ENCODE measurements at regions not wholly inside any gene's neighbourhood (a gene's known extent, or its start where the extent isn't known, plus 50 kb on each side); places are given as distances from the start of the nearest gene placed in this dataset.

GRCh38 chrX:758917-759316, 128.3 kb downstream of the SHOX start:
- H3K27ac ChIP-seq = no peak overlapping the region
- H3K4me3 ChIP-seq = no peak overlapping the region
- TF ChIP-seq CTCF (IDR thresholded peaks at IDR 0.05) = no peak
- no peak for TF ChIP-seq POLR2A (IDR thresholded peaks at IDR 0.05)
- intact Hi-C loops (cut with DNase I) = no loop called here
- no peaks in the 10 kb centered on the region for H3K27me3 ChIP-seq
- WGBS, 4 donors = 70 to 80% (median 74%) methylated on average over 6 of the region's 6 CpGs
- no peaks in the 10 kb centered on the region for H3K9me3 ChIP-seq (replicated peaks in 1 of 3)
- DNase-seq = no peak
- no peaks in the 10 kb centered on the region for H3K36me3 ChIP-seq (replicated peaks in 1 of 2)
- no peaks in the 10 kb centered on the region for H3K4me1 ChIP-seq (replicated peaks in 1 of 2)

- Histone ChIP-seq H3K9me3 (replicated peaks in 1 of 3) (no peaks in the 10 kb centered on the region), H3K36me3 (replicated peaks in 1 of 2) (no peaks in the 10 kb centered on the region), H3K27ac (no peak overlapping the region), H3K4me3 (no peak overlapping the region), H3K27me3 (no peaks in the 10 kb centered on the region), H3K4me1 (replicated peaks in 1 of 2) (no peaks in the 10 kb centered on the region)
- intact Hi-C loops (cut with DNase I) = no loop called here
- TF ChIP-seq POLR2A (IDR thresholded peaks at IDR 0.05) (no peak), CTCF (IDR thresholded peaks at IDR 0.05) (no peak)
- WGBS, 4 donors = 77 to 94% (median 87%) methylated on average over 9 of the region's 9 CpGs
- DNase-seq = no peak
These were observed 120.2 kb downstream of the SHOX start for GRCh38 chrX:750812-751211.

- intact Hi-C loops (cut with DNase I) = no loop called here
- no peak overlapping the region for H3K4me3 ChIP-seq
- WGBS, 4 donors = 76 to 87% (median 79%) methylated on average over 5 of the region's 5 CpGs
- H3K4me1 ChIP-seq (replicated peaks in 1 of 2) = no peaks in the 10 kb centered on the region
- no peak overlapping the region for H3K27ac ChIP-seq
- TF ChIP-seq POLR2A (IDR thresholded peaks at IDR 0.05) (no peak), CTCF (IDR thresholded peaks at IDR 0.05) (no peak)
- no peak for DNase-seq
- H3K36me3 ChIP-seq (replicated peaks in 1 of 2) = no peaks in the 10 kb centered on the region
- no peaks in the 10 kb centered on the region for H3K27me3 ChIP-seq
- H3K9me3 ChIP-seq (replicated peaks in 1 of 3) = no peaks in the 10 kb centered on the region
These were observed 119.7 kb downstream of the SHOX start for GRCh38 chrX:750263-750662.

- WGBS, 4 donors = 76 to 95% (median 80%) methylated on average over 2 of the region's 2 CpGs
These were observed 116.6 kb downstream of the SHOX start for GRCh38 chrX:747176-747575.

More at GRCh38 chrX:747176-747575, 116.6 kb downstream of the SHOX start:
- Histone ChIP-seq H3K27ac (no peak overlapping the region), H3K36me3 (replicated peaks in 1 of 2) (no peaks in the 10 kb centered on the region), H3K4me3 (no peak overlapping the region), H3K4me1 (replicated peaks in 1 of 2) (no peaks in the 10 kb centered on the region), H3K27me3 (no peaks in the 10 kb centered on the region), H3K9me3 (replicated peaks in 1 of 3) (no peaks in the 10 kb centered on the region)
- intact Hi-C loops (cut with DNase I) = no loop called here
- DNase-seq = peak in 1 of 7 donors; percentile 25
- TF ChIP-seq POLR2A (IDR thresholded peaks at IDR 0.05) (no peak), CTCF (IDR thresholded peaks at IDR 0.05) (no peak)

All from adrenal gland (tissue), 9 donors.